Thymus (tissue), 11 donors: ENCODE measurements at regions not wholly inside any gene's neighbourhood (a gene's known extent, or its start where the extent isn't known, plus 50 kb on each side); places are given as distances from the start of the nearest gene placed in this dataset.

Experiments
- DNase-seq, 9 donors: peaks; one replicate each; pipeline ENCODE4 v3.0.0-alpha.2; 2013; ENCODE audit warnings: low spot score in 9 of 9, low read depth in 6 of 9, missing footprints in 1 of 9
- H3K27ac ChIP-seq, 2 donors: one replicate each; pipeline ENCODE4 v1.5.1; 2013; ENCODE audit warnings: control low read depth in 1 of 2, low read depth in 1 of 2, low read length in 1 of 2, mild to moderate bottlenecking in 1 of 2, moderate library complexity in 1 of 2
- H3K27me3 ChIP-seq, 2 donors: one replicate each; pipeline ENCODE4 v1.5.1; 2013; ENCODE audit warnings: low read length in 1 of 2; ENCODE audit not compliant: control insufficient read depth in 2 of 2, insufficient read depth in 1 of 2
- H3K36me3 ChIP-seq, 2 donors: one replicate each; pipeline ENCODE4 v1.5.1; 2013; ENCODE audit warnings: low read length in 1 of 2, mild to moderate bottlenecking in 1 of 2, moderate library complexity in 1 of 2; ENCODE audit not compliant: control insufficient read depth in 2 of 2, insufficient read depth in 2 of 2
- H3K4me1 ChIP-seq, 2 donors: one replicate each; pipeline ENCODE4 v1.5.1; 2013; ENCODE audit warnings: low read length in 2 of 2; ENCODE audit not compliant: control insufficient read depth in 2 of 2, insufficient read depth in 2 of 2
- H3K4me3 ChIP-seq, 2 donors: one replicate each; pipeline ENCODE4 v1.5.1; 2013; ENCODE audit warnings: low read length in 2 of 2, control low read depth in 1 of 2, mild to moderate bottlenecking in 1 of 2
- H3K9me3 ChIP-seq, 2 donors: one replicate each; pipeline ENCODE4 v1.5.1; 2013; ENCODE audit warnings: low read length in 1 of 2, mild to moderate bottlenecking in 1 of 2; ENCODE audit not compliant: control insufficient read depth in 2 of 2, insufficient read depth in 1 of 2
- WGBS: extraction: QIAGEN DNeasy Blood & Tissue Kit; methylation state at CpG from one replicate; pipeline ENCODE4 v1.1.7; 2013; 5-methylcytosine and 5-hydroxymethylcytosine counted together
- donor health status: healthy.

GRCh38 chr22:49505337-49506009, 322.2 kb downstream of the BRD1 start:
- H3K4me3 ChIP-seq: no peak overlapping the region
- WGBS: 99% methylated on average over 7 of the region's 7 CpGs
- no peaks in the 10 kb centered on the region for H3K4me1 ChIP-seq
- no peak overlapping the region for H3K27ac ChIP-seq
- H3K27me3 ChIP-seq: no peaks in the 10 kb centered on the region
- H3K36me3 ChIP-seq: no peaks in the 10 kb centered on the region
- no peak for DNase-seq
- no peaks in the 10 kb centered on the region for H3K9me3 ChIP-seq

GRCh38 chr22:49503896-49504521, 323.7 kb downstream of the BRD1 start:
- Histone ChIP-seq H3K9me3 (no peaks in the 10 kb centered on the region), H3K27ac (no peak overlapping the region), H3K4me1 (no peaks in the 10 kb centered on the region), H3K4me3 (no peak overlapping the region), H3K36me3 (no peaks in the 10 kb centered on the region), H3K27me3 (no peaks in the 10 kb centered on the region)
- DNase-seq: no peak
- 93% methylated on average over 6 of the region's 6 CpGs for WGBS

- no peak overlapping the region for H3K27ac ChIP-seq
- H3K4me1 ChIP-seq: no peaks in the 10 kb centered on the region
- H3K27me3 ChIP-seq: no peaks in the 10 kb centered on the region
- DNase-seq: no peak
- no peaks in the 10 kb centered on the region for H3K36me3 ChIP-seq
- WGBS: 89% methylated on average over 1 of the region's 1 CpG
- H3K4me3 ChIP-seq: no peak overlapping the region
- H3K9me3 ChIP-seq: no peaks in the 10 kb centered on the region
Observed at GRCh38 chr22:49503321-49503720, 324.4 kb downstream of the BRD1 start.

- Histone ChIP-seq H3K4me1 (no peaks in the 10 kb centered on the region), H3K36me3 (no peaks in the 10 kb centered on the region), H3K4me3 (no peak overlapping the region), H3K27me3 (no peaks in the 10 kb centered on the region), H3K27ac (no peak overlapping the region), H3K9me3 (no peaks in the 10 kb centered on the region)
- 96% methylated on average over 13 of the region's 13 CpGs for WGBS
- DNase-seq: no peak
Observed at GRCh38 chr22:49502126-49502826, 325.4 kb downstream of the BRD1 start.

GRCh38 chr22:49500942-49501395, 326.7 kb downstream of the BRD1 start:
- Histone ChIP-seq H3K4me1 (no peaks in the 10 kb centered on the region), H3K27ac (no peak overlapping the region), H3K9me3 (no peaks in the 10 kb centered on the region), H3K4me3 (no peak overlapping the region), H3K36me3 (no peaks in the 10 kb centered on the region), H3K27me3 (no peaks in the 10 kb centered on the region)
- no peak for DNase-seq
- WGBS: 97% methylated on average over 2 of the region's 2 CpGs

- Histone ChIP-seq H3K36me3 (no peaks in the 10 kb centered on the region), H3K4me3 (no peak overlapping the region), H3K4me1 (no peaks in the 10 kb centered on the region), H3K27ac (no peak overlapping the region), H3K27me3 (no peaks in the 10 kb centered on the region), H3K9me3 (no peaks in the 10 kb centered on the region)
- no peak for DNase-seq
Observed at GRCh38 chr22:49500076-49500460, 327.6 kb downstream of the BRD1 start.

GRCh38 chr22:49499433-49500075, 328.1 kb downstream of the BRD1 start:
- Histone ChIP-seq H3K4me3 (no peak overlapping the region), H3K4me1 (no peaks in the 10 kb centered on the region), H3K36me3 (no peaks in the 10 kb centered on the region), H3K9me3 (no peaks in the 10 kb centered on the region), H3K27ac (no peak overlapping the region), H3K27me3 (no peaks in the 10 kb centered on the region)
- DNase-seq: no peak
- WGBS: 89% methylated on average over 1 of the region's 1 CpG

GRCh38 chr22:49497266-49497665, 330.4 kb downstream of the BRD1 start:
- no peaks in the 10 kb centered on the region for H3K9me3 ChIP-seq
- WGBS: 96% methylated on average over 2 of the region's 2 CpGs

GRCh38 chr22:49494555-49494954, 333.1 kb downstream of the BRD1 start:
- no peaks in the 10 kb centered on the region for H3K4me1 ChIP-seq
- 99% methylated on average over 12 of the region's 12 CpGs for WGBS
- no peak for DNase-seq

More at GRCh38 chr22:49497266-49497665, 330.4 kb downstream of the BRD1 start:
- no peak for DNase-seq
- H3K4me1 ChIP-seq: no peaks in the 10 kb centered on the region
- no peaks in the 10 kb centered on the region for H3K27me3 ChIP-seq
- no peak overlapping the region for H3K4me3 ChIP-seq
- no peak overlapping the region for H3K27ac ChIP-seq
- no peaks in the 10 kb centered on the region for H3K36me3 ChIP-seq

More at GRCh38 chr22:49494555-49494954, 333.1 kb downstream of the BRD1 start:
- no peak overlapping the region for H3K4me3 ChIP-seq
- H3K9me3 ChIP-seq: no peaks in the 10 kb centered on the region
- no peaks in the 10 kb centered on the region for H3K27me3 ChIP-seq
- H3K27ac ChIP-seq: no peak overlapping the region
- no peaks in the 10 kb centered on the region for H3K36me3 ChIP-seq
